H1 (cell line): ENCODE measurements at regions not wholly inside any gene's neighbourhood (a gene's known extent, or its start where the extent isn't known, plus 50 kb on each side); places are given as distances from the start of the nearest gene placed in this dataset.

Experiments used
- CTCF ChIA-PET: fragments of 300-600 bp; sonication (Branson Sonifier 250); formaldehyde crosslinking; loops from one replicate; lab custom pipeline; 2021; ENCODE audit not compliant: partially characterized antibody; lab: Charles Lee
- POLR2A ChIA-PET: fragments of 300-600 bp; sonication (Branson Sonifier 250); formaldehyde crosslinking; loops from one replicate; lab custom pipeline; 2021; ENCODE audit warnings: inconsistent platforms; ENCODE audit not compliant: partially characterized antibody; lab: Charles Lee
- DNase-seq, 2 experiments: peaks; one replicate each; pipeline versions ENCODE4 v3.0.0 to v3.0.0-alpha.2; 2010 to 2022; ENCODE audit warnings: low spot score in 2 of 2, low read depth in 1 of 2, mixed read lengths in 1 of 2
- FAIRE-seq: peaks from 2 replicates; lab custom pipeline; 2011; peaks lifted over from hg19 to GRCh38; lab: Jason Lieb, UNC
- H2AFZ ChIP-seq: 2 replicates; pipeline ENCODE4 v1.8.1; 2012; ENCODE audit warnings: low read length, inconsistent platforms
- H2AK5ac ChIP-seq: 2 replicates; pipeline ENCODE4 v1.6.1; 2013; ENCODE audit warnings: low read depth, low read length
- H2BK120ac ChIP-seq: replicated peaks from 2 replicates; pipeline ENCODE3; 2013; ENCODE audit warnings: low read depth, low read length, inconsistent platforms
- H2BK12ac ChIP-seq: 2 replicates; pipeline ENCODE4 v1.6.1; 2013; ENCODE audit warnings: low read depth, low read length
- H2BK15ac ChIP-seq: 2 replicates; pipeline ENCODE4 v1.6.1; 2013; ENCODE audit warnings: low read length
- H2BK20ac ChIP-seq: 2 replicates; pipeline ENCODE4 v1.6.1; 2013; ENCODE audit warnings: low read length
- H2BK5ac ChIP-seq: 2 replicates; pipeline ENCODE4 v1.6.1; 2013; ENCODE audit warnings: low read depth, low read length
- H3K14ac ChIP-seq: 2 replicates; pipeline ENCODE4 v1.6.1; 2013; ENCODE audit warnings: inconsistent platforms; ENCODE audit not compliant: insufficient read length
- H3K18ac ChIP-seq: 2 replicates; pipeline ENCODE4 v1.6.1; 2013; ENCODE audit warnings: low read length; ENCODE audit errors: extremely low read depth
- H3K23ac ChIP-seq: 2 replicates; pipeline ENCODE4 v1.6.1; 2013; ENCODE audit warnings: inconsistent platforms; ENCODE audit not compliant: insufficient read length
- H3K23me2 ChIP-seq: 2 replicates; pipeline ENCODE4 v1.6.1; 2013; ENCODE audit warnings: low read depth, low read length
- H3K27ac ChIP-seq: 2 replicates; pipeline ENCODE4 v1.6.1; 2011; ENCODE audit warnings: low read depth, low read length, inconsistent platforms
- H3K27me3 ChIP-seq, 4 experiments: replicated peaks in 1 of 4; 1 replicate in 1 of 4; 2 replicates in 3 of 4; pipeline versions ENCODE4 v1.6.1 to v1.8.1; 2011 to 2013; ENCODE audit warnings: low read length in 3 of 4, mild to moderate bottlenecking in 3 of 4, inconsistent platforms in 2 of 4, mixed read lengths in 2 of 4, moderate library complexity in 1 of 4; ENCODE audit not compliant: control insufficient read depth in 3 of 4, insufficient read depth in 3 of 4; ENCODE audit errors: extremely low read depth in 1 of 4
- H3K36me3 ChIP-seq, 4 experiments: 2 replicates each; pipeline versions ENCODE4 v1.6.1 to v1.8.1; 2011 to 2013; ENCODE audit warnings: mild to moderate bottlenecking in 4 of 4, low read length in 3 of 4, moderate library complexity in 2 of 4, control low read depth in 1 of 4, inconsistent platforms in 1 of 4; ENCODE audit not compliant: insufficient read depth in 4 of 4, control insufficient read depth in 2 of 4
- H3K4ac ChIP-seq: replicated peaks from 2 replicates; pipeline ENCODE3; 2013; ENCODE audit warnings: low read length, low read depth, mixed read lengths, inconsistent platforms; ENCODE audit not compliant: insufficient read length
- H3K4me1 ChIP-seq, 4 experiments: replicated peaks in 1 of 4; 1 replicate in 1 of 4; 2 replicates in 3 of 4; pipeline versions ENCODE4 v1.6.1 to v1.8.1; 2011 to 2013; ENCODE audit warnings: low read length in 3 of 4, inconsistent platforms in 2 of 4, mixed read lengths in 1 of 4; ENCODE audit not compliant: insufficient read depth in 4 of 4, control insufficient read depth in 3 of 4
- H3K4me2 ChIP-seq, 2 experiments: 2 replicates each; pipeline versions ENCODE4 v1.6.1 to v1.8.1; 2011 to 2013; ENCODE audit warnings: low read depth in 2 of 2, low read length in 2 of 2, control low read depth in 1 of 2, inconsistent platforms in 1 of 2, mild to moderate bottlenecking in 1 of 2; ENCODE audit not compliant: insufficient read depth in 1 of 2
- H3K4me3 ChIP-seq, 4 experiments: fragments of 200-600, 300-600 bp in 1 of 4; sonication (generic), shearing (Covaris generic), sonication (Bioruptor Twin) in 1 of 4; 2 replicates each; pipeline versions ENCODE4 v1.5.1 to v1.8.1; 2011 to 2016; ENCODE audit warnings: low read length in 4 of 4, low read depth in 3 of 4, control low read depth in 2 of 4, inconsistent platforms in 2 of 4, mild to moderate bottlenecking in 2 of 4, mixed read lengths in 1 of 4, moderate library complexity in 1 of 4; ENCODE audit not compliant: insufficient read depth in 2 of 4; ENCODE audit errors: extremely low read depth in 1 of 4
- H3K56ac ChIP-seq: replicated peaks from 2 replicates; pipeline ENCODE3; 2013; ENCODE audit warnings: low read depth, mild to moderate bottlenecking, mixed read lengths, low read length, inconsistent platforms; ENCODE audit not compliant: insufficient read length
- H3K79me1 ChIP-seq: 2 replicates; pipeline ENCODE4 v1.6.1; 2013; ENCODE audit warnings: low read depth, low read length, control low read depth
- H3K79me2 ChIP-seq, 2 experiments: 2 replicates each; pipeline versions ENCODE4 v1.6.1 to v1.8.1; 2012 to 2013; ENCODE audit warnings: low read length in 2 of 2, mild to moderate bottlenecking in 2 of 2, inconsistent platforms in 1 of 2; ENCODE audit not compliant: insufficient read depth in 2 of 2, control insufficient read depth in 1 of 2
- H3K9ac ChIP-seq, 4 experiments: replicated peaks in 1 of 4; 1 replicate in 1 of 4; 2 replicates in 3 of 4; pipeline versions ENCODE4 v1.6.1 to v1.8.1; 2011 to 2013; ENCODE audit warnings: low read depth in 3 of 4, low read length in 3 of 4, control low read depth in 2 of 4, mild to moderate bottlenecking in 2 of 4, moderate library complexity in 2 of 4, inconsistent platforms in 1 of 4; ENCODE audit errors: extremely low read depth in 1 of 4
- H3K9me3 ChIP-seq, 2 experiments: 2 replicates each; pipeline versions ENCODE4 v1.6.1 to v1.8.1; 2012 to 2013; ENCODE audit warnings: mild to moderate bottlenecking in 2 of 2, moderate library complexity in 2 of 2, control low read depth in 1 of 2, inconsistent platforms in 1 of 2, low read depth in 1 of 2, low read length in 1 of 2, mixed read lengths in 1 of 2; ENCODE audit not compliant: insufficient read depth in 2 of 2
- H4K20me1 ChIP-seq, 2 experiments: replicated peaks in 1 of 2; 2 replicates each; pipeline versions ENCODE3 to v1.8.1; 2011 to 2013; ENCODE audit warnings: inconsistent platforms in 2 of 2, low read length in 2 of 2, mild to moderate bottlenecking in 1 of 2; ENCODE audit not compliant: insufficient read depth in 2 of 2, control insufficient read depth in 1 of 2
- H4K5ac ChIP-seq: 2 replicates; pipeline ENCODE4 v1.6.1; 2013; ENCODE audit warnings: low read length, low read depth, mixed read lengths, inconsistent platforms; ENCODE audit not compliant: insufficient read length
- H4K8ac ChIP-seq: 2 replicates; pipeline ENCODE4 v1.8.0; 2013; ENCODE audit warnings: mild to moderate bottlenecking, moderate library complexity, low read length, inconsistent platforms; ENCODE audit not compliant: insufficient read depth; ENCODE audit errors: extremely low read depth
- H4K91ac ChIP-seq: replicated peaks from 2 replicates; pipeline ENCODE3; 2013; ENCODE audit warnings: low read length, mixed read lengths, inconsistent platforms; ENCODE audit not compliant: insufficient read length
- BCL11A ChIP-seq, 2 experiments: IDR thresholded peaks; one replicate each; pipeline ENCODE4 v1.6.1; 2011; ENCODE audit warnings: low read depth in 2 of 2, low read length in 2 of 2, mild to moderate bottlenecking in 2 of 2
- BRCA1 ChIP-seq: IDR thresholded peaks from 2 replicates; pipeline ENCODE4 v1.6.1; 2012; ENCODE audit warnings: low read depth, low read length, improper control_type of control experiment
- CBX5 ChIP-seq: fragments of 300-800, 300-1000 bp; sonication (generic); IDR thresholded peaks from 2 replicates; pipeline ENCODE4 v1.7.1; 2016; ENCODE audit warnings: antibody characterized with exemption, low read length, low read depth
- CEBPB ChIP-seq: IDR thresholded peaks from 2 replicates; pipeline ENCODE4 v1.6.1; 2012; ENCODE audit warnings: low read depth, low read length
- CHD2 ChIP-seq: IDR thresholded peaks from 2 replicates; pipeline ENCODE4 v1.6.1; 2012; ENCODE audit warnings: low read length, improper control_type of control experiment
- KDM1A ChIP-seq: fragments of 200-600, 300-600 bp; sonication (generic); IDR thresholded peaks from 2 replicates; pipeline ENCODE4 v1.7.1; 2016; ENCODE audit warnings: mild to moderate bottlenecking, low read length, borderline replicate concordance
- KDM5A ChIP-seq: fragments of 200-600 bp; IDR thresholded peaks from 2 replicates; pipeline ENCODE4 v1.7.1; 2012; ENCODE audit warnings: mild to moderate bottlenecking, low read length, inconsistent platforms, mixed read lengths
- POU5F1 ChIP-seq: IDR thresholded peaks from 2 replicates; pipeline ENCODE4 v1.6.1; 2011; ENCODE audit warnings: low read depth, mild to moderate bottlenecking, low read length, moderate library complexity
- SP4 ChIP-seq: IDR thresholded peaks from 2 replicates; pipeline ENCODE4 v1.6.1; 2012; ENCODE audit warnings: low read length, inconsistent platforms
- SRF ChIP-seq: IDR thresholded peaks from 2 replicates; pipeline ENCODE4 v1.6.1; 2011; ENCODE audit warnings: mild to moderate bottlenecking, low read depth, low read length, moderate library complexity
- WGBS, 2 experiments: shearing (Covaris generic) in 1 of 2; methylation state at CpG; one replicate each; pipeline versions ENCODE4 v1.1.6 to v1.1.7; 2013 to 2015; ENCODE audit warnings: low lambda C conversion rate in 2 of 2, mixed read lengths in 2 of 2, inconsistent platforms in 1 of 2, low coverage in 1 of 2, missing lambda C conversion rate in 1 of 2; ENCODE audit not compliant: insufficient replicate concordance in 2 of 2, insufficient coverage in 1 of 2, insufficient read length in 1 of 2; ENCODE audit errors: extremely low coverage in 1 of 2, missing lambda C conversion rate in 1 of 2; 5-methylcytosine and 5-hydroxymethylcytosine counted together
- TF ChIP-seq, protein P1 (sequence below), 3 experiments: IDR thresholded peaks; 1 replicate in 2 of 3; 2 replicates in 1 of 3; pipeline versions ENCODE4 v1.5.1 to v1.6.1; 2011; ENCODE audit warnings: low read length in 3 of 3, mild to moderate bottlenecking in 3 of 3, inconsistent platforms in 2 of 3, low read depth in 1 of 3, moderate library complexity in 1 of 3; ENCODE audit not compliant: insufficient read depth in 1 of 3; ENCODE audit errors: control extremely low read depth in 1 of 3
- TF ChIP-seq, protein P2 (sequence below): IDR thresholded peaks from 2 replicates; pipeline ENCODE4 v1.6.1; 2012; ENCODE audit warnings: inconsistent platforms

DNA sequence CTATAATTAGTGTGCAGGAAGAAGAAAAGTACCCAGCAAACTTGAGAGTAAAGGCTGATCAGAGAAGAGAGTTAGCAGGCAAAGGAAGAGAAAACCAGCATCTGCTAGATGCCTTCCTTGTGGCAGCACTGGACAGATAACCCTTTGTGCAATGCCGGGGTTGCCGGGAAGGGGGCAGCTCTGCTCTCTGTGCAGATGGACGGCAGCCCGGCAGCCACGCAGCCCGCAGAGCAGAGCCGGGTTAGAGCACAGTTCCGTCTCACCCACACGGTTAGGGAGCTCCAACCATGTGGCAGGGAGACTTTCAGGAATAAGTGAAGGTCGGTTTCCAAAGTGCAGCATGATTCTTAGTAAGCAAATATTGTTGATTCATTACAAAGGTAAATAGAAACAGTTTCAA, 80.0 kb upstream of the RPS6KA2 start:
- Histone ChIP-seq H2BK15ac (no peak overlapping the region), H3K23me2 (peaks cover 1% of the 10 kb centered on the region; the same call in 1 of the 2 replicates), H3K27ac (no peak overlapping the region), H4K8ac (no peak overlapping the region), H3K79me2 (no peaks in the 10 kb centered on the region), H3K79me1 (no peaks in the 10 kb centered on the region), H3K27me3 (peaks cover 0 to 7% (median 3%) of the 10 kb centered on the region in 4 experiments; a peak in 4 of 7 replicates), H2AK5ac (no peak overlapping the region), H3K9ac (no peak overlapping the region), H4K5ac (no peak overlapping the region), H4K91ac (no peak overlapping the region), H3K36me3 (no peaks in the 10 kb centered on the region), H3K23ac (no peak overlapping the region), H2BK12ac (no peak overlapping the region), H2BK5ac (no peak overlapping the region), H2BK20ac (no peak overlapping the region), H3K4me1 (peaks cover 0 to 14% (median 9%) of the 10 kb centered on the region in 4 experiments; a peak in 6 of 7 replicates), H3K4me3 (no peak overlapping the region), H2BK120ac (no peak overlapping the region), H2AFZ (no peak overlapping the region), H3K4ac (no peak overlapping the region), H3K14ac (no peak overlapping the region), H4K20me1 (peaks cover 0 to 2% of the 10 kb centered on the region in 2 experiments), H3K4me2 (no peak overlapping the region), H3K18ac (no peak overlapping the region), H3K56ac (no peak overlapping the region), H3K9me3 (no peaks in the 10 kb centered on the region)
- FAIRE-seq (peak; percentile 63), DNase-seq (peak; percentile 34 to 81)
- POLR2A ChIA-PET, result no interaction called here
- CTCF ChIA-PET, result interaction anchor here (0.5 to 1.6 kb wide), 14 partner anchors 8 to 434 kb away, joined by 3 to 6 read pairs (median 3); no protein-coding TSS in a partner anchor
- 24% methylated on average over 10 of the region's 10 CpGs; no CpG with 5 or more reads in 1 of the 2 experiments for WGBS, 2 experiments
- TF ChIP-seq CBX5, result no peak
- TF ChIP-seq BCL11A (IDR thresholded peaks at IDR 0.05; ENCODE audit: low read depth in 2 of 2, low read length in 2 of 2), result no peak
- TF ChIP-seq POU5F1, result no peak
- no peak for TF ChIP-seq BRCA1
- TF ChIP-seq SRF, result no peak
- TF ChIP-seq KDM5A, result no peak
- TF ChIP-seq, protein P1, sequence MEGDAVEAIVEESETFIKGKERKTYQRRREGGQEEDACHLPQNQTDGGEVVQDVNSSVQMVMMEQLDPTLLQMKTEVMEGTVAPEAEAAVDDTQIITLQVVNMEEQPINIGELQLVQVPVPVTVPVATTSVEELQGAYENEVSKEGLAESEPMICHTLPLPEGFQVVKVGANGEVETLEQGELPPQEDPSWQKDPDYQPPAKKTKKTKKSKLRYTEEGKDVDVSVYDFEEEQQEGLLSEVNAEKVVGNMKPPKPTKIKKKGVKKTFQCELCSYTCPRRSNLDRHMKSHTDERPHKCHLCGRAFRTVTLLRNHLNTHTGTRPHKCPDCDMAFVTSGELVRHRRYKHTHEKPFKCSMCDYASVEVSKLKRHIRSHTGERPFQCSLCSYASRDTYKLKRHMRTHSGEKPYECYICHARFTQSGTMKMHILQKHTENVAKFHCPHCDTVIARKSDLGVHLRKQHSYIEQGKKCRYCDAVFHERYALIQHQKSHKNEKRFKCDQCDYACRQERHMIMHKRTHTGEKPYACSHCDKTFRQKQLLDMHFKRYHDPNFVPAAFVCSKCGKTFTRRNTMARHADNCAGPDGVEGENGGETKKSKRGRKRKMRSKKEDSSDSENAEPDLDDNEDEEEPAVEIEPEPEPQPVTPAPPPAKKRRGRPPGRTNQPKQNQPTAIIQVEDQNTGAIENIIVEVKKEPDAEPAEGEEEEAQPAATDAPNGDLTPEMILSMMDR (IDR thresholded peaks at IDR 0.05; ENCODE audit: control extremely low read depth in 1 of 3, insufficient read depth in 1 of 3, low read depth in 1 of 3, low read length in 3 of 3), result peak; percentile 76 to 83 (median 78)
- no peak for TF ChIP-seq SP4
- TF ChIP-seq KDM1A, result no peak
- TF ChIP-seq CEBPB, result no peak
- TF ChIP-seq, protein P2, sequence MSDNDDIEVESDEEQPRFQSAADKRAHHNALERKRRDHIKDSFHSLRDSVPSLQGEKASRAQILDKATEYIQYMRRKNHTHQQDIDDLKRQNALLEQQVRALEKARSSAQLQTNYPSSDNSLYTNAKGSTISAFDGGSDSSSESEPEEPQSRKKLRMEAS, result peak; percentile 77
- no peak for TF ChIP-seq CHD2
